T follicular helper cell (primary cell): ENCODE measurements at regions not wholly inside any gene's neighbourhood (a gene's known extent, or its start where the extent isn't known, plus 50 kb on each side); places are given as distances from the start of the nearest gene placed in this dataset.

Experiments
- DNase-seq: peaks from one replicate; pipeline ENCODE4 v3.0.0-alpha.2; 2020; ENCODE audit warnings: low read depth

- DNase-seq, result no peak
Measured at GRCh38 chr11:81022057-81022456, 1581.2 kb upstream of the TENM4 start.

- no peak for DNase-seq
Measured at GRCh38 chr11:81010631-81011030, 1569.8 kb upstream of the TENM4 start.

GRCh38 chr11:81007046-81007445, 1566.2 kb upstream of the TENM4 start:
- no peak for DNase-seq

- DNase-seq, result no peak
Measured at GRCh38 chr11:81005595-81005994, 1564.8 kb upstream of the TENM4 start.

GRCh38 chr11:81004576-81004975, 1563.7 kb upstream of the TENM4 start:
- no peak for DNase-seq

GRCh38 chr11:81002374-81002773, 1561.5 kb upstream of the TENM4 start:
- DNase-seq, result no peak

GRCh38 chr11:81000735-81001134, 1559.9 kb upstream of the TENM4 start:
- no peak for DNase-seq

GRCh38 chr11:81000334-81000733, 1559.5 kb upstream of the TENM4 start:
- no peak for DNase-seq

- DNase-seq, result no peak
Measured at GRCh38 chr11:80995523-80995922, 1554.7 kb upstream of the TENM4 start.

GRCh38 chr11:80993536-80993935, 1552.7 kb upstream of the TENM4 start:
- DNase-seq, result no peak

GRCh38 chr11:80990885-80991284, 1550.1 kb upstream of the TENM4 start:
- DNase-seq, result no peak

- no peak for DNase-seq
Measured at GRCh38 chr11:80987171-80987570, 1546.3 kb upstream of the TENM4 start.

- no peak for DNase-seq
Measured at GRCh38 chr11:80986421-80987074, 1545.7 kb upstream of the TENM4 start.

GRCh38 chr11:80980227-80980626, 1539.4 kb upstream of the TENM4 start:
- no peak for DNase-seq

GRCh38 chr11:80973786-80974185, 1533.0 kb upstream of the TENM4 start:
- no peak for DNase-seq

GRCh38 chr11:80970037-80970436, 1529.2 kb upstream of the TENM4 start:
- no peak for DNase-seq

GRCh38 chr11:80967649-80968048, 1526.8 kb upstream of the TENM4 start:
- DNase-seq, result no peak

GRCh38 chr11:80960381-80961029, 1519.7 kb upstream of the TENM4 start:
- DNase-seq, result no peak

GRCh38 chr11:80959751-80960150, 1518.9 kb upstream of the TENM4 start:
- DNase-seq, result no peak

- no peak for DNase-seq
Measured at GRCh38 chr11:80958987-80959386, 1518.2 kb upstream of the TENM4 start.

GRCh38 chr11:80958361-80958760, 1517.5 kb upstream of the TENM4 start:
- DNase-seq, result no peak

- no peak for DNase-seq
Measured at GRCh38 chr11:80955588-80955987, 1514.8 kb upstream of the TENM4 start.

- DNase-seq, result no peak
Measured at GRCh38 chr11:80948781-80949180, 1508.0 kb upstream of the TENM4 start.

GRCh38 chr11:80944758-80945157, 1503.9 kb upstream of the TENM4 start:
- DNase-seq, result no peak
